Nephron (organoid): ENCODE measurements at regions not wholly inside any gene's neighbourhood (a gene's known extent, or its start where the extent isn't known, plus 50 kb on each side); places are given as distances from the start of the nearest gene placed in this dataset.
"Not testable (repeated sequence)": the region's sequence is repeated elsewhere in the genome, so short reads cannot be mapped to it uniquely, and the experiment has no call there.

Source experiments
- H3K27ac Mint-ChIP-seq, 3 experiments: 2 replicates each; pipeline ENCODE4 v1.8.0; 2020; ENCODE audit warnings: mixed read lengths in 3 of 3, mild to moderate bottlenecking in 2 of 3, moderate library complexity in 1 of 3
- H3K27me3 Mint-ChIP-seq: 2 replicates; pipeline ENCODE4 v1.8.0; 2021; ENCODE audit warnings: low read depth, mild to moderate bottlenecking, moderate library complexity, mixed read lengths
- H3K36me3 Mint-ChIP-seq: 2 replicates; pipeline ENCODE4 v1.8.0; 2020; ENCODE audit warnings: low read depth, mixed read lengths
- H3K4me1 Mint-ChIP-seq: 2 replicates; pipeline ENCODE4 v1.8.0; 2020; ENCODE audit warnings: mixed read lengths
- H3K4me3 Mint-ChIP-seq, 3 experiments: 2 replicates each; pipeline ENCODE4 v1.8.0; 2020; ENCODE audit warnings: mild to moderate bottlenecking in 3 of 3, mixed read lengths in 3 of 3, moderate library complexity in 2 of 3
- H3K9me3 Mint-ChIP-seq: 2 replicates; pipeline ENCODE4 v1.8.0; 2020; ENCODE audit warnings: mixed read lengths
- CTCF ChIP-seq, 3 experiments: fragments of 200-600 bp; sonication (generic); IDR thresholded peaks; one replicate each; pipeline ENCODE4 v1.5.0; 2021; ENCODE audit warnings: antibody characterized with exemption in 3 of 3; ENCODE audit not compliant: unreplicated experiment in 3 of 3

- peaks cover 3% of the 10 kb centered on the region for H3K27me3 Mint-ChIP-seq
- H3K36me3 Mint-ChIP-seq = no peaks in the 10 kb centered on the region
- no peak overlapping the region for H3K27ac Mint-ChIP-seq
- TF ChIP-seq CTCF (IDR thresholded peaks at IDR 0.05; ENCODE audit: unreplicated experiment in 3 of 3) = no peak
- no peak overlapping the region for H3K4me3 Mint-ChIP-seq
- H3K9me3 Mint-ChIP-seq = no peaks in the 10 kb centered on the region
- H3K4me1 Mint-ChIP-seq = no peaks in the 10 kb centered on the region
Measured at GRCh38 chr5:96324708-96325107, 108.3 kb downstream of the PCSK1 start.

GRCh38 chr5:96322865-96323264, 110.2 kb downstream of the PCSK1 start:
- Mint-ChIP-seq H3K4me1 (no peaks in the 10 kb centered on the region), H3K27me3 (peaks cover 3% of the 10 kb centered on the region), H3K27ac (no peak overlapping the region)

GRCh38 chr5:96322217-96322616, 110.8 kb downstream of the PCSK1 start:
- Mint-ChIP-seq H3K4me1 (no peaks in the 10 kb centered on the region), H3K27me3 (peaks cover 3% of the 10 kb centered on the region), H3K9me3 (no peaks in the 10 kb centered on the region), H3K27ac (no peak overlapping the region), H3K36me3 (no peaks in the 10 kb centered on the region), H3K4me3 (no peak overlapping the region)
- no peak for TF ChIP-seq CTCF (IDR thresholded peaks at IDR 0.05; ENCODE audit: unreplicated experiment in 3 of 3)

More at GRCh38 chr5:96322865-96323264, 110.2 kb downstream of the PCSK1 start:
- Mint-ChIP-seq H3K4me3 (no peak overlapping the region), H3K9me3 (no peaks in the 10 kb centered on the region), H3K36me3 (no peaks in the 10 kb centered on the region)
- no peak for TF ChIP-seq CTCF (IDR thresholded peaks at IDR 0.05; ENCODE audit: unreplicated experiment in 3 of 3)

GRCh38 chr5:96321345-96321744, 111.7 kb downstream of the PCSK1 start:
- Mint-ChIP-seq H3K4me1 (no peaks in the 10 kb centered on the region), H3K9me3 (no peaks in the 10 kb centered on the region), H3K36me3 (no peaks in the 10 kb centered on the region), H3K27ac (no peak overlapping the region), H3K27me3 (peaks cover 3% of the 10 kb centered on the region), H3K4me3 (no peak overlapping the region)
- TF ChIP-seq CTCF (IDR thresholded peaks at IDR 0.05; ENCODE audit: unreplicated experiment in 3 of 3) = no peak

GRCh38 chr5:96320797-96321196, 112.3 kb downstream of the PCSK1 start:
- Mint-ChIP-seq H3K36me3 (no peaks in the 10 kb centered on the region), H3K4me3 (no peak overlapping the region), H3K9me3 (no peaks in the 10 kb centered on the region), H3K27me3 (peaks cover 3% of the 10 kb centered on the region), H3K27ac (no peak overlapping the region), H3K4me1 (no peaks in the 10 kb centered on the region)
- TF ChIP-seq CTCF (IDR thresholded peaks at IDR 0.05; ENCODE audit: unreplicated experiment in 3 of 3) = no peak

- not testable (repeated sequence) for H3K36me3 Mint-ChIP-seq, H3K27me3 Mint-ChIP-seq, H3K27ac Mint-ChIP-seq, H3K4me1 Mint-ChIP-seq, H3K9me3 Mint-ChIP-seq, H3K4me3 Mint-ChIP-seq
Measured at GRCh38 chr5:96319981-96320739, 112.9 kb downstream of the PCSK1 start.
